ENCODE measurements at regions not wholly inside any gene's neighbourhood (a gene's known extent, or its start where the extent isn't known, plus 50 kb on each side); places are given as distances from the start of the nearest gene placed in this dataset.
A peak's percentile ranks its signal among the peaks of the same experiment; 100 is the strongest.

DNA sequence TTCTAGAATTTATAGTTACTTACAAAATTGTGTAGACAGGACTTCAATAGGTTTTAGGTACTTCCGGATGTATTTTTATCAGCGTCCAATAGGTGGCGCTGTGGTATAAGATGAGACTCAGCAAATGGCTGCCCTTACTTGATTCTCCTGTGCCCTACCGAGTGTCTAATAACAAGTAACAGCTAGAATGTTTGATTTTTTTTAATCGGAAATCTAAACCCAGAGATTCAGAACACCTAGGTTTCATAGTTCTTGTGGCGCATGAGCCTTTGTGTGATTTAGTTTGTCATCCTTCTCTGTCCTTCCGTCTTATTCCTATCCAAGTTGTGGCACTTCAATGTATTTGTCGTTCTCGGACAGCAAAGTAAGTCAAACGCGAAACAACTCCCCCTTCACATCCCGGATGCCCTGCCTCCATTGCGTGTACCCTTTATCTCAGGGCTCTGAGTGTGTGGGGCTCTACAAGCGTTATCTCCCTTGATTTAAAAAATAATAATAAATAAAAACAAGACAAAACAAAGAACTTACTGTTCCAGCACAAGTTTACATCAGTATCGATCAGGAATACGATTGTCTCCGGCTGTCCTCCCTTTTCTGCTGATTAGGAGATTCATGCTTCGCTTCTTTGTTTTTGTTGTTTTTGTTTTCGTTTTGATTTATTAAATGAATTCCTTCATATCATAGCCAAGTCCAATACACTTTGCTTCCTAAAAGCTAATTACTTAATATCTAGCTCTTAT lies 50.7 kb upstream of the SLC30A5 start (continued):
- TF ChIP-seq REST (IDR thresholded peaks at IDR 0.05; ENCODE audit: borderline replicate concordance) = peak; percentile 46; the same call in 1 of the 2 replicates
- TF ChIP-seq REST (CRISPR knock-in tag; IDR thresholded peaks at IDR 0.05; ENCODE audit: low read depth) = no peak
- peak in 1 of 2 experiments; percentile 70; a peak in 1 of 4 replicates for TF ChIP-seq ARNT (IDR thresholded peaks at IDR 0.05)
- peak; percentile 56 for TF ChIP-seq CC2D1A (IDR thresholded peaks at IDR 0.05)
- no peak for TF ChIP-seq ZNF175 (CRISPR knock-in tag; IDR thresholded peaks at IDR 0.05; ENCODE audit: low read depth)
- TF ChIP-seq ZNF316 (IDR thresholded peaks at IDR 0.05) = peak; percentile 74
- TF ChIP-seq, protein P1, sequence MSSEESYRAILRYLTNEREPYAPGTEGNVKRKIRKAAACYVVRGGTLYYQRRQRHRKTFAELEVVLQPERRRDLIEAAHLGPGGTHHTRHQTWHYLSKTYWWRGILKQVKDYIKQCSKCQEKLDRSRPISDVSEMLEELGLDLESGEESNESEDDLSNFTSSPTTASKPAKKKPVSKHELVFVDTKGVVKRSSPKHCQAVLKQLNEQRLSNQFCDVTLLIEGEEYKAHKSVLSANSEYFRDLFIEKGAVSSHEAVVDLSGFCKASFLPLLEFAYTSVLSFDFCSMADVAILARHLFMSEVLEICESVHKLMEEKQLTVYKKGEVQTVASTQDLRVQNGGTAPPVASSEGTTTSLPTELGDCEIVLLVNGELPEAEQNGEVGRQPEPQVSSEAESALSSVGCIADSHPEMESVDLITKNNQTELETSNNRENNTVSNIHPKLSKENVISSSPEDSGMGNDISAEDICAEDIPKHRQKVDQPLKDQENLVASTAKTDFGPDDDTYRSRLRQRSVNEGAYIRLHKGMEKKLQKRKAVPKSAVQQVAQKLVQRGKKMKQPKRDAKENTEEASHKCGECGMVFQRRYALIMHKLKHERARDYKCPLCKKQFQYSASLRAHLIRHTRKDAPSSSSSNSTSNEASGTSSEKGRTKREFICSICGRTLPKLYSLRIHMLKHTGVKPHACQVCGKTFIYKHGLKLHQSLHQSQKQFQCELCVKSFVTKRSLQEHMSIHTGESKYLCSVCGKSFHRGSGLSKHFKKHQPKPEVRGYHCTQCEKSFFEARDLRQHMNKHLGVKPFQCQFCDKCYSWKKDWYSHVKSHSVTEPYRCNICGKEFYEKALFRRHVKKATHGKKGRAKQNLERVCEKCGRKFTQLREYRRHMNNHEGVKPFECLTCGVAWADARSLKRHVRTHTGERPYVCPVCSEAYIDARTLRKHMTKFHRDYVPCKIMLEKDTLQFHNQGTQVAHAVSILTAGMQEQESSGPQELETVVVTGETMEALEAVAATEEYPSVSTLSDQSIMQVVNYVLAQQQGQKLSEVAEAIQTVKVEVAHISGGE (CRISPR knock-in tag; IDR thresholded peaks at IDR 0.05) = peak in 1 of 3 experiments; percentile 55; a peak in 1 of 6 replicates
- TF ChIP-seq FOXO4 (CRISPR knock-in tag; IDR thresholded peaks at IDR 0.05) = no peak
- TF ChIP-seq LEF1 (IDR thresholded peaks at IDR 0.05) = no peak
- no peak for TF ChIP-seq NR2C1 (IDR thresholded peaks at IDR 0.05)
- 0 out of 2 replicates have a peak, but pooled peaks have one; percentile 12 for TF ChIP-seq NR2C1 (tag; IDR thresholded peaks at IDR 0.05)
- TF ChIP-seq NFRKB (IDR thresholded peaks at IDR 0.05; ENCODE audit: low read depth) = peak; percentile 78; the same call in 1 of the 2 replicates
- TF ChIP-seq WHSC1 (IDR thresholded peaks at IDR 0.05; ENCODE audit: low read length) = no peak
- 0 out of 2 replicates have a peak, but pooled peaks have one; percentile 5 for TF ChIP-seq HCFC1 (IDR thresholded peaks at IDR 0.05; ENCODE audit: low read depth, low read length)
- peak; percentile 97 for TF ChIP-seq BRD9 (IDR thresholded peaks at IDR 0.05; ENCODE audit: low read depth, partially characterized antibody)
- no peak for TF ChIP-seq GATA2 (CRISPR knock-in tag; IDR thresholded peaks at IDR 0.05)

Data from K562 (cell line).